Stimulated activated CD4-positive, alpha-beta T cell treated with anti-CD3 and anti-CD28 coated beads, Interleukin-2, amount 100 ng/mL, for 24 hours (primary cell): ENCODE measurements at regions not wholly inside any gene's neighbourhood (a gene's known extent, or its start where the extent isn't known, plus 50 kb on each side); places are given as distances from the start of the nearest gene placed in this dataset.
"Not testable (repeated sequence)": the region's sequence is repeated elsewhere in the genome, so short reads cannot be mapped to it uniquely, and the experiment has no call there.

Source experiments
- DNase-seq, 2 donors: peaks; one replicate each; pipeline ENCODE4 v3.0.0-alpha.2; 2020

DNA sequence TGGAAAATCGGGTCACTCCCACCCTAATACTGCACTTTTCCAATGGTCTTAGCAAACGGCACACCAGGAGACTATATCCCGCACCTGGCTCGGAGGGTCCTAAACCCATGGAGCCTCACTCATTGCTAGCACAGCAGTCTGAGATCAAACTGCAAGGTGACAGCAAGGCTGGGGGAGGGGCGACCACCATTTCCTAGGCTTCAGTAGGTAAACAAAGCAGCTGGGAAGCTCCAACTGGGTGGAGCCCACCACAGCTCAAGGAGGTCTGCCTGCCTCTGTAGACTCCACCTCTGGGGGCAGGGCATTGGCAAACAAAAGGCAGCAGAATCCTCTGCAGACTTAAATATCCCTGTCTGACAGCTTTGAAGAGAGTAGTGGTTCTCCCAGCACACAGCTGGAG lies 109.0 kb upstream of the DEFB108B start:
- DNase-seq: not testable (repeated sequence)

DNA sequence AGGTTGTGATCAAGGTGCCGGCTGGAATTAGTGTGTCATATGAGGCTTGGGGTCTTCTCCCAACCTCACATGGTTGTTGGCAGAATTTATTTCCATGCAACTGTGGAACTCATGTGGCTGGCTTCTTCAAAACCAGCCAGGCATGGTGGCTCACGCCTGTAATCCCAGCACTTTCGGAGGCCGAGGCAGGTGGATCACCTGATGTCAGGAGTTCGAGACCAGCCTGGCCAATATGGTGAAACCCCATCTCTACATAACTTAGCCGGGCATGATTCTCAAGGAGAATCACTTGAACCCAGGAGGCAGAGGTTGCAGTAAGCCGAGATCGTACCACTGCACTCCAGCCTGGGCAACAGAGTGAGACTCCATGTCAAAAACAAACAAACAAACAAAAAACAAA lies 102.3 kb upstream of the DEFB108B start:
- DNase-seq: not testable (repeated sequence)

DNA sequence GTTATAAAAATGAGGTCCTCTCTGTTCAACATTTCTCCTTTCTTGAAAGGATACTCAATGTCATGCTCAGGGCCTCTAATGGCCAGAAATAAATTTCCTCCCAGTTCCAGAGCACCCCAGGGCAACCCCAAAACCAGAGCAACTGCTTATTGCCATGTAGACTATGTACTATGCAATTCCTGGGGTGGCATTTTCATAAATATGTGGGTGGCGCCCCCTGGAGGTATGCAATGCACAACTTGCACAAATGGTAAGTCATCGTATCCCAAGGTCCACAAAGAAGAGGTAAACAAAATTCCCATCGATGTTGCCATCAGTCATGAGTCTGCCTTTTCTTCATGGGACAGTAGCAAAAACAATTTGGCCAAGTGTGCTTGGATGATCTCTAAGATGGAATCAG lies 98.6 kb upstream of the DEFB108B start:
- DNase-seq: peak; percentile 29 to 37

DNA sequence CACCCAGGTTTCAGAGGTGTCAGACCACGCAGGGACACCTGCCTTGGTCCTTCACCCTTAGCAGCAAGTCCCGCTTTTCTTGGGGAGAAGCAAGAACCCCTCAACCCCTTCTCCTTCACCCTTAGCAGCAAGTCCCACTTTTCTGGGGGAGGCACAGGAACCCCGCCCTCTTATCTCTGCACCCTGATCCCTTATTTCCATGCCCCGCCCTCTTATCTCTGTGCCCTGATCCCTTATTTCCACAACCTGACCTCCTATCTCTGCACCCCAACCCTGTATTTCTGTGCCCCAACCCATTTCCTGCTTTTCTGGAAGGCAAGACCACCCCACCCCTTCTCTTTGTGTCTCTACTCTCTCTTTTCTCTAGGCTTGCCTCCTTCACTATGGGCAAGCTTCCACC lies 94.7 kb upstream of the DEFB108B start:
- not testable (repeated sequence) for DNase-seq

DNA sequence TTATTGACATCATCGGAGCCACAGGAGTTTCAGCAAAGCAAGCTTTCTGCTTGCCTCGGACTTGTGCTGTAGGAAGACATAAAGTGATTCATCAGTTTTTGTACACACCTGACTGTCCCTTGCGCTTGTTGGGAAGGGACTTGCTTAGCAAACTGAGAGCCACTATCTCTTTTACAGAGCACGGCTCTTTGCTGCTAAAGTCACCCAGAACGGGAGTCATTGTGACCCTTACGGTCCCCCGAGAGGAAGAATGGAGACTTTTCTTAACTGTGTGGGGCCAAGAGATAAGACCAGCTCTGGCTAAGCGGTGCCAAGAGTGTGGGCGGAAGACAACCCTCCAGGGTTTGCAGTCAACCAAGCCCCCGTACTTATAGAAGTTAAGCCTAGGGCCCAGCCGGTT lies 89.6 kb upstream of the DEFB108B start:
- DNase-seq: not testable (repeated sequence)

DNA sequence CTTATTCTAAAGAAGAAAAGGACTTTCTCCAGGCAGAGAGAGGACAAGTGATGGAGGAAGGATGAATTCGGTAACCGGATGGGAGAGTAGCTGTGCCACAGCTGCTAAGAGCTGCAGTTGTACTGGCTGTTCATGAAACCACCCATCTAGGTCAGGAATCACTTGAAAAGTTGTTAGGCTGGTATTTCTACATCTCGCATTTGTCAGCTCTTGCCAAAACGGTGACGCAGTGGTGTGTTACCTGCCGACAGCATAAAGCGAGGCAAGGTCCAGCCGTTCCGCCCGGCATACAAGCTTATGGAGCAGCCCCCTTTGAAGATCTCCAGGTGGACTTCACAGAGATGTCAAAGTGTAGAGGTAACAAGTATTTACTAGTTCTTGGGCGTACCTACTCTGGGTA lies 87.3 kb upstream of the DEFB108B start:
- DNase-seq: not testable (repeated sequence)

DNA sequence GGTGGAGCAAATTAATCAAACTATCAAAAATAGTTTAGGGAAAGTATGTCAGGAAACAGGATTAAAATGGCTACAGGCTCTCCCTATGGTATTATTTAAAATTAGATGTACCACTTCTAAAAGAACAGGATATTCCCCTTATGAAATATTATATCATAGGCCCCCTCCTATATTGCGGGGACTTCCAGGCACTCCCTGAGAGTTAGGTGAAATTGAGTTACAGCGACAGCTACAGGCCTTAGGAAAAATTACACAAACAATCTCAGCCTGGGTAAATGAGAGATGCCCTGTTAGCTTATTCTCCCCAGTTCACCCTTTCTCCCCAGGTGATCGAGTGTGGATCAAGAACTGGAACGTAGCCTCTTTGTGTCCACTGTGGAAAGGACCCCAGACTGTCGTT lies 86.7 kb upstream of the DEFB108B start:
- DNase-seq: not testable (repeated sequence)

DNA sequence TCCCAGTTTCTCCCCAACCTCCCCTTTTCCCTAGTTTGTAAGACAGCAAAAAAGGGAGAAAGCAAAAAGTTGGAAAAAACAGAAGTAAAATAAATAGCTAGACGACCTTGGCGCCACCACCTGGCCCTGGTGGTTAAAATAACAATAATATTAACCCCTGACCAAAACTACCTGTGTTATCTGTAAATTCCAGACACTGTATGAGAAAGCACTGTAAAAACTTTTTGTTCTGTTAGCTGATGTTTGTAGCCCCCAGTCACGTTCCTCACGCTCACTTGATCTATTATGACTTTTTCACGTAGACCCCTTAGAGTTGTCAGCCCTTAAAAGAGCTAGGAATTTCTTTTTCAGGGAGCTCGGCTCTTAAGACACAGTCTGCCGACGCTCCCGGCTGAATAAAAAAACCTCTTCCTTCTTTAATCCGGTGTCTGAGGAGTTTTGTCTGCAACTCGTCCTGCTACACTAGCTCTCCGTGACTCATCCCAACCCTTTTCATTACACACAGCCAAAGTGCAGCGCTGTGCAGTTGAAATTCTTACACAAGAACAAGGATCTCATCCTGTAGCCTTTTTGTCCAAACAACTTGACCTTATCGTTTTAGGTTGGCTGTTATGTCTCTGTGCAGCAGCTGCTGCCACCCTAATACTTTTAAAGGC lies 83.9 kb upstream of the DEFB108B start:
- not testable (repeated sequence) for DNase-seq

DNA sequence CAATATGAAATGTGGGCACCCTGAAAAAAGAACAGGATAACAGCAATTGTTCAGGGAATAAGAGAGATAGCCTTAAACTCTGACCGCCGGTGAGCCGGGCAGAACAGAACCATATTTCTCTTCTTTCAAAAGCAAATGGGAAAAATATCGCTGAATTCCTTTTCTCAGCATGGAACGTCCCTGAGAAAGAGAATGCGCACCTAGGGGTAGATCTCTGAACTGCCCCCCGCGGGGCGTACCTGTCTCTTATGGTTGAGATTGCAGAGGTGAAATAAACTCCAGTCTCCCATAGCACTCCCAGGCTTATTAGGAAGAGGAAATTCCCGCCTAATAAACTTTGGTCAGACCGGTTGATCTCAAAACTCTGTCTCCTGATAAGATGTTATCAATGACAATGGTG lies 82.1 kb upstream of the DEFB108B start:
- not testable (repeated sequence) for DNase-seq

DNA sequence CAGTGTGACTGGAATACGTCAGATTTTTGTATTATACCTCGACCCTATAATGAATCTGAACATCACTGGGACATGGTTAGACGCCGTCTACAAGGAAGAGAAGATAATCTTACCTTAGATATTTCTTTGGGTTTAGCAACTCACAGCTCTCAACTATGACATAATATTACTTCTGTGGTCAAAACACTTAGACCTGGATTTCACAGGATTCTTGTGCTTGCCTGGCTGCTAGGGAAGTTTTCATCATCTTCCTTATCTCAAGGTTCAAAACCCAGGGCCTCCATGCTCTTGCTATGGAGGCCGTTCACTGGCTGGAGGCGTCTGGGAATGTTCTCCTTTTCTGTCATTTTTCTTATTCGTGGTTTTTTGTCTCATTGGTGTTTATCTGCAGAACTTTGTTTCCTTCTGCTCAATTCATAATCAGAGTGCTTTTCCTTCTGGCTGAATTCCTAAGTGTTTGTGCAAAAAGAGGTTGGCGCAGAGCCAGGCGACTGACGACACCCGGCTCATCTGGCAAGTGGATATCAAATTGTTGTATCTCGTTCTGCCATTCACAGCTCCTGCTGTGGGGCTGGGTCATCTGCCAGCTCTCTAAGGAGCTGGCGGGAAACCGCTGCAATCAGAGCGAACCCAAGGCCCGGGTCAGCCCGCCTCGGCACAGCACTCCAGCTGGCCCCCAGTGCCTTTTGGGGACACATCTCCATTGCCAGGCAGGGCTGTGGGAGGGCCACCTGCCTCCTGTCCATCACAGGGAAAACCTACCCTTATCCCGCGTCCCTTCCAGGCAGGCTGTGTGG lies 68.1 kb upstream of the DEFB108B start:
- not testable (repeated sequence) for DNase-seq

DNA sequence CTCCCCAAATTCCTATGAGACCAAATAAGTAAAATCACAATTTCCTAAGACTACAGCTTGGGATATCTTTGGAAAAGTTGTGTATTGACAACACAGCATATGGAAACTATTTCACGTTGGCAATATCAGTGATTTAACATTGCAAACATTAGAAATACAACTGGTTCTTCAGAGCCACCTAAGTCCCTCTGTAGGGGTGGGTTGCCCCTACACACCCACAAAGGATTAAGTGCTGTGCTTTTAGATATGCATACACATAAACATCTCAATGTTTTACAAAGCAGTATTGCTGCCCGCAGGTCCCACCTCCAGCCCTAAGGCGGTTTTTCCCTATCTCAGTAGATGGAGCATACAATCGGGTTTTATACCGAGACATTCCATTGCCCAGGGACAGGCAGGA lies 66.0 kb upstream of the DEFB108B start:
- not testable (repeated sequence) for DNase-seq

DNA sequence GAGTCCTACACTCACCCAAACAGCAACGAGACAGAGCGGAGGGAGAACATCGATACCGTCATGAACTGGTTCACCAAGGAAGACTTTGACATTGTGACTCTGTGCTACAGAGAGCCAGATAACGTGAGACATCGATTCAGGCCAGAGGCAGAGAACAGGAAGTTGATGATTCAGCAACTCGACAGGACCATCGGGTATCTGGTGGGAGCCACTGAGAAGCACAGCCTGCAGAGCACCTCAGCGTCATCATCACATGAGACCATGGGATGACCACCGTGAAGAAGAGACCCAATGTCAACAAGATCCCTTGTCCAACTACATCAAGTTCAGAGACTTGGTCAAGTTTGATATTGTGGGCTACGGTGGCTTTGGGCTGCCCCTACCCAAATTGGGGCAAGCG lies 60.8 kb upstream of the DEFB108B start:
- not testable (repeated sequence) for DNase-seq

DNA sequence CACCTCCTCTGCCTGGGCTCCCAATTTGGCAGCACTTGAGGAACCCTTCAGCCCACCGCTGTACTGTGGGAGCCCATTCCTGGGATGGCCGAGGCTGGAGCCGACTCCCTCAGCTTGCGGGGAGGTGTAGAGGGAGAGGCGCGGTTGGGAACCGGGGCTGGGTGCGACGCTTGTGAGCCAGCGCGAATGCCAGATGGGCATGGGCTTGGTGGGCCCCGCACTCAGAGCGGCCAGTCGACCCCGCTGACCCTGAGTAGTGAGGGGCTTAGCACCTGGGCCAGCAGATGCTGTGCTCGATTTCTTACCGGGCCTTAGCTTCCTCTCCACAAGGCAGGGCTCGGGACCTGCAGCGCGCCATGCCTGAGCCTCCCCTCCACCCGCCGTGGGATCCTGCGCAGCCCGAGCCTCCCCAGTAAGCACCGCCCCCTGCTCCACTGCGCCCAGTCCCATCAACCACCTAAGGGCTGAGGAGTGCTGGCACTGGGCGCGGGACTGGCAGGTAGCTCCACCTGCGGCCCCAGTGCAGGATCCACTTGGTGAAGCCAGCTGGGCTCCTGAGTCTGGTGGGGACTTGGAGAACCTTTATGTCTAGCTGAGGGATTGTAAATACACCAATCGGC lies 58.3 kb upstream of the DEFB108B start:
- DNase-seq: no peak

DNA sequence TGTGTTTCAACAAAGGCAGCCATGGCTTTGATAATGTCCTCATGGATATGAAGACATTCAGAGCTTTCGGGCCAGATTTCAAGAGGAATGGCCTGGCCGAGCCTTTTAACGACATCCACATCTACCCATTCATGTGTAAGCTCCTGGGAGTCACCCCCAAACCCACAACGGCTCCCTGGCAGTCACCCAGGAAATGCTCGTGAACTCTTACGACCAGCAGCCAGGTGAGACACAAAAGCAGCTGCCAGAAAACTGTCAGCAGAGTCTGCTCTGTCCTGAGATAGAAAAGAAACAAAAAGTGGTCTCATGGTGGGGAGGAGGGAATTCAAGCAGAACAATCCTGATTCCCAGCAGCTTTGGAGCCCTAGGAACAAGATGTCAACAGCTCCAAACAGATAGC lies 52.9 kb upstream of the DEFB108B start:
- not testable (repeated sequence) for DNase-seq

DNA sequence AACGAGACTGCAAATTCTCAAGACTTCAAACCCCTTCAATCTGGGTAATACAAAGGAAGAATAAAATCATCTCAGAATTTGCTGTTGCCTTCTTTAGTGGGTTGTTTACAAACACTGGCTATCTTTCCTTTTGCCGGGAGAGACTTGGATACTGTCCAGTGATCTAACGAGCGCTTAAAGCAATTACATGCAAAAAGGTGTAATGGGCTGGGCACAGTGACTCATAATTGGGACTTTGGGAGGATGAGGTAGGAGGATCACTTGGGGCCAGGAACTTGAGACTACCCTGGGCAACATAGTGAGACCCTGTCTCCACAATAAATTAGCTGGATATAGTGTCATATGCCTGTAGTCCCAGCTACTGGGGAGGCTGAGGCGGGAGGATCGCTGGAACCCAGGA lies 52.2 kb upstream of the DEFB108B start:
- DNase-seq: not testable (repeated sequence)

DNA sequence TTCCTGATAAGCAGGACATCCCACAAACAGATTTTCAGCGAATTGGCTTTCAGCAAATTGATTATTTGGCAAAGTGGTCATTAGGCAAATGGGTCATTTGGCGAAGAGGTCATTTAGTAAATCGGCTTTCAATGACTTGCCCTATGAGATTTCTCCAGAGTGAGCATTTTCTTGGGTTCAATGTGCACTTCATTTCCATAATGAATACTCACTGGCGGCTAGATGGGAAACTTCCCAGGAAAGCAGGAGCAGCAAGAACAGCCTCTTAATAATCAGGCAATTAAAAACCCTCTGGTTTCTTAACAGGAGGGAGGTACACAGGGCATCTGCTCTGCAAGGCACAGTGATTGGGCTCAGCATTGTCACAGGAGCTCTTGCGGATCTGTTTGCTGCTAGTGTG lies 51.5 kb upstream of the DEFB108B start:
- not testable (repeated sequence) for DNase-seq

DNA sequence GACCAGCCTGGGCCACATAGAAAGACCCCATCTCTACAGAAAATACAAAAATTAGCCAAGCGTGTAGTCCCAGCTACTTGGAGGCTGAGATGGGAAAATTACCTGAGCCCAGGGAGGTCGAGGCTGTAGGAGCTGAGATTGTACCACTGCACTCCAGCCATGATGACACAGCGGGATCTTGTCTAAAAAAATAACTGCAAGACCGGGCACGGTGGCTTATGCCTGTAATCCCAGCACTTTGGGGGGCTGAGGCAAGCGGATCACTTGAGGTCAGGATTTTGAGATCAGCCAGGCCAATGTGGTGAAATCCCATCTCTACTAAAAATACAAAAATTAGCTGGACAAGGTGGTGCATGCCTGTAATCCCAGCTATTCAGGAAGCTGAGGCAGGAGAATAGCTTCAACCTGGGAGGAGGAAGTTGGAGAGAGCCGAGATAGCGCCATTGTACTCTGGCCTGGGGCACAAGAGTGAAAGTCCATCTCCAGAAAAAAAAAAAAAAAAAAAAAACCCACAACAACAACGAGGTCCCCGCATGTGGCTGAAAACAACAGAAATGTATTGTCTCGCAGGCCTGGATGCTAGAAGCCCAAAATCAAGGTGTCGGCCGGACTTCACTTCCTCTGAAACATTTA lies 50.7 kb upstream of the DEFB108B start:
- not testable (repeated sequence) for DNase-seq

DNA sequence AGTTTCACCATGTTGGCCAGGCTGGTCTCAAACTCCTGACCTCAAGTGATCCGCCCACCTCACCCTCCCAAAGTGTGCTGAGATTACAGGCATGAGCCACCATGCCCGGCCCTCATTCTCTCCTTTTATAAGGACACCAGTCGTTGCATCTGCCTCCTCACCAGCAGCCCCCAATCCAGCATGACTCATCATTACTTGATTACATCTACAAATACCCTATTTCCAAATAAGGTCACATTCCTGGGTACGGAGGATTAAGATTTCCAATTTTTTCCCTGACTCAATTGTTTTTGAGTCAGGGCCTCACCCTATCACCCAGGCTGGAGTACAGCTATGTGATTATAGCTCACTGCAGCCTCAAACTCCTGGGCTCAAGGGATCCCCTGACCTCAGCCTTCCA lies 49.8 kb upstream of the DEFB108B start:
- not testable (repeated sequence) for DNase-seq
